PC-3 (cell line): ENCODE measurements at regions not wholly inside any gene's neighbourhood (a gene's known extent, or its start where the extent isn't known, plus 50 kb on each side); places are given as distances from the start of the nearest gene placed in this dataset.

Experiments
- EZH2 ChIP-seq: fragments of 300-600 bp; sonication (generic); IDR thresholded peaks from one replicate; pipeline ENCODE4 v1.6.1; 2017; ENCODE audit warnings: antibody characterized with exemption, mild to moderate bottlenecking, low read length; ENCODE audit not compliant: unreplicated experiment
- TF ChIP-seq, protein P1 (sequence below): fragments of 300-600 bp; sonication (generic); conservative IDR thresholded peaks from 2 replicates; pipeline ENCODE4 v1.5.1; 2017; ENCODE audit warnings: antibody characterized with exemption, low read depth, mild to moderate bottlenecking, low read length

DNA sequence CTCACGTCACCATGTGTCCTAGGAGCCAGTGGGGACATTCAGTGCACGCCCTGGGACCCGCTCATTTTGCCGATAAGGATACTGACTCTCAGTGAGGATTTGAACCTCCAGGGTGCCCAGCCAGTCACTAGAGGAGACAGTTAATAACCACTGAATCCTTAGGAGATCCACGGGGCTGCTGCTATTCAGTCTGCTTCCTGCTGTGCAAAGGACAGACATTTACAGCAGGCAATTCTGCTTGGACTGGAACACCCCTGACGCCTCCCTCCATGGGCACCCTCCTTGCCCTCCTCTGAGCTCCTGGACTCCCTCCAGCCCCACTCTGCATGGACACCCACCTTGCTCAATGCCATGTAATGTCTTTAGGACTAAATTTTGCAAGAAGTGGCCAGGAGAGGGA, 265.5 kb downstream of the EIPR1 start:
- TF ChIP-seq, protein P1, sequence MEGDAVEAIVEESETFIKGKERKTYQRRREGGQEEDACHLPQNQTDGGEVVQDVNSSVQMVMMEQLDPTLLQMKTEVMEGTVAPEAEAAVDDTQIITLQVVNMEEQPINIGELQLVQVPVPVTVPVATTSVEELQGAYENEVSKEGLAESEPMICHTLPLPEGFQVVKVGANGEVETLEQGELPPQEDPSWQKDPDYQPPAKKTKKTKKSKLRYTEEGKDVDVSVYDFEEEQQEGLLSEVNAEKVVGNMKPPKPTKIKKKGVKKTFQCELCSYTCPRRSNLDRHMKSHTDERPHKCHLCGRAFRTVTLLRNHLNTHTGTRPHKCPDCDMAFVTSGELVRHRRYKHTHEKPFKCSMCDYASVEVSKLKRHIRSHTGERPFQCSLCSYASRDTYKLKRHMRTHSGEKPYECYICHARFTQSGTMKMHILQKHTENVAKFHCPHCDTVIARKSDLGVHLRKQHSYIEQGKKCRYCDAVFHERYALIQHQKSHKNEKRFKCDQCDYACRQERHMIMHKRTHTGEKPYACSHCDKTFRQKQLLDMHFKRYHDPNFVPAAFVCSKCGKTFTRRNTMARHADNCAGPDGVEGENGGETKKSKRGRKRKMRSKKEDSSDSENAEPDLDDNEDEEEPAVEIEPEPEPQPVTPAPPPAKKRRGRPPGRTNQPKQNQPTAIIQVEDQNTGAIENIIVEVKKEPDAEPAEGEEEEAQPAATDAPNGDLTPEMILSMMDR: no peak
- TF ChIP-seq EZH2: no peak
